ENCODE measurements at regions not wholly inside any gene's neighbourhood (a gene's known extent, or its start where the extent isn't known, plus 50 kb on each side); places are given as distances from the start of the nearest gene placed in this dataset.

GRCh38 chr19:32101206-32101605 is 244.2 kb upstream of the ZNF507 start:
- TF ChIP-seq, protein P1, sequence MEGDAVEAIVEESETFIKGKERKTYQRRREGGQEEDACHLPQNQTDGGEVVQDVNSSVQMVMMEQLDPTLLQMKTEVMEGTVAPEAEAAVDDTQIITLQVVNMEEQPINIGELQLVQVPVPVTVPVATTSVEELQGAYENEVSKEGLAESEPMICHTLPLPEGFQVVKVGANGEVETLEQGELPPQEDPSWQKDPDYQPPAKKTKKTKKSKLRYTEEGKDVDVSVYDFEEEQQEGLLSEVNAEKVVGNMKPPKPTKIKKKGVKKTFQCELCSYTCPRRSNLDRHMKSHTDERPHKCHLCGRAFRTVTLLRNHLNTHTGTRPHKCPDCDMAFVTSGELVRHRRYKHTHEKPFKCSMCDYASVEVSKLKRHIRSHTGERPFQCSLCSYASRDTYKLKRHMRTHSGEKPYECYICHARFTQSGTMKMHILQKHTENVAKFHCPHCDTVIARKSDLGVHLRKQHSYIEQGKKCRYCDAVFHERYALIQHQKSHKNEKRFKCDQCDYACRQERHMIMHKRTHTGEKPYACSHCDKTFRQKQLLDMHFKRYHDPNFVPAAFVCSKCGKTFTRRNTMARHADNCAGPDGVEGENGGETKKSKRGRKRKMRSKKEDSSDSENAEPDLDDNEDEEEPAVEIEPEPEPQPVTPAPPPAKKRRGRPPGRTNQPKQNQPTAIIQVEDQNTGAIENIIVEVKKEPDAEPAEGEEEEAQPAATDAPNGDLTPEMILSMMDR (IDR thresholded peaks at IDR 0.05) = no peak
- TF ChIP-seq POLR2A (IDR thresholded peaks at IDR 0.05) = no peak
- no peak for TF ChIP-seq EP300 (IDR thresholded peaks at IDR 0.05; ENCODE audit: low read depth)
- TF ChIP-seq POLR2AphosphoS5 (IDR thresholded peaks at IDR 0.05) = no peak

Measured in transverse colon (tissue), 4 donors.